Transverse colon (tissue), 4 donors: ENCODE measurements at regions not wholly inside any gene's neighbourhood (a gene's known extent, or its start where the extent isn't known, plus 50 kb on each side); places are given as distances from the start of the nearest gene placed in this dataset.

Source experiments
- DNase-seq: peaks from one replicate; pipeline ENCODE4 v3.0.0-alpha.2; 2019
- H3K27ac ChIP-seq, 4 donors: fragments of 200-600 bp; sonication (generic); 2 replicates each; pipeline ENCODE4 v1.5.1; 2016 to 2018; ENCODE audit warnings: inconsistent platforms in 4 of 4
- H3K27me3 ChIP-seq: fragments of 200-600 bp; sonication (generic); 2 replicates; pipeline ENCODE4 v1.5.1; 2017; ENCODE audit warnings: inconsistent platforms
- H3K36me3 ChIP-seq, 4 donors: fragments of 200-600 bp; sonication (generic); 2 replicates each; pipeline ENCODE4 v1.5.1; 2017 to 2019; ENCODE audit warnings: inconsistent platforms in 4 of 4
- H3K4me1 ChIP-seq, 4 donors: fragments of 200-600 bp; sonication (generic); 2 replicates each; pipeline ENCODE4 v1.5.1; 2017 to 2020; ENCODE audit warnings: inconsistent platforms in 4 of 4
- H3K4me3 ChIP-seq, 4 donors: fragments of 200-600 bp; sonication (generic); 1 replicate in 1 of 4; 2 replicates in 3 of 4; pipeline versions ENCODE4 v1.5.1 to v1.6.1; 2017 to 2019; ENCODE audit warnings: inconsistent platforms in 4 of 4
- H3K9me3 ChIP-seq, 2 donors: fragments of 200-600 bp; sonication (generic); 2 replicates each; pipeline ENCODE4 v1.5.1; 2017 to 2019; ENCODE audit warnings: inconsistent platforms in 2 of 2
- EP300 ChIP-seq: sonication (generic); formaldehyde crosslinking; IDR thresholded peaks from one replicate; pipeline ENCODE4 v1.6.1; 2017; ENCODE audit warnings: antibody characterized with exemption, low read depth
- POLR2A ChIP-seq: fragments of 450-650 bp; IDR thresholded peaks from one replicate; pipeline ENCODE4 v1.6.1; 2016; ENCODE audit warnings: antibody characterized with exemption, mild to moderate bottlenecking, moderate library complexity
- POLR2AphosphoS5 ChIP-seq, 3 donors: sonication (generic); formaldehyde crosslinking; IDR thresholded peaks; one replicate each; pipeline ENCODE4 v1.6.1; 2016; ENCODE audit warnings: antibody characterized with exemption in 3 of 3
- WGBS, 2 donors: methylation state at CpG; one replicate each; pipeline ENCODE4 v1.1.5; 2018; ENCODE audit warnings: low coverage in 1 of 2; 5-methylcytosine and 5-hydroxymethylcytosine counted together
- in situ Hi-C, 4 donors: fragments of 200-750 bp; cut with MboI; loops; one replicate each; pipeline versions ENCODE4 v1.15.0 to v1.15.1; 2017; ENCODE audit warnings: low sequenced_read_pairs in 3 of 4, low pct_ligation_motif_present in 1 of 4, low pct_unique_long_range_greater_than_20kb in 1 of 4
- intact Hi-C: fragments of 100-400 bp; cut with DNase I; formaldehyde crosslinking; loops from one replicate; pipeline ENCODE4 v1.15.1; 2023; ENCODE audit warnings: low total_unique reads
- TF ChIP-seq, protein P1 (sequence below), 5 experiments: fragments of 200-600 bp in 3 of 5; fragments of 450-650 bp in 2 of 5; sonication (generic) in 3 of 5; IDR thresholded peaks; 1 replicate in 2 of 5; 2 replicates in 3 of 5; pipeline ENCODE4 v1.5.1; 2016 to 2017; ENCODE audit warnings: antibody characterized with exemption in 5 of 5, inconsistent platforms in 3 of 5, mild to moderate bottlenecking in 2 of 5, moderate library complexity in 1 of 5

DNA sequence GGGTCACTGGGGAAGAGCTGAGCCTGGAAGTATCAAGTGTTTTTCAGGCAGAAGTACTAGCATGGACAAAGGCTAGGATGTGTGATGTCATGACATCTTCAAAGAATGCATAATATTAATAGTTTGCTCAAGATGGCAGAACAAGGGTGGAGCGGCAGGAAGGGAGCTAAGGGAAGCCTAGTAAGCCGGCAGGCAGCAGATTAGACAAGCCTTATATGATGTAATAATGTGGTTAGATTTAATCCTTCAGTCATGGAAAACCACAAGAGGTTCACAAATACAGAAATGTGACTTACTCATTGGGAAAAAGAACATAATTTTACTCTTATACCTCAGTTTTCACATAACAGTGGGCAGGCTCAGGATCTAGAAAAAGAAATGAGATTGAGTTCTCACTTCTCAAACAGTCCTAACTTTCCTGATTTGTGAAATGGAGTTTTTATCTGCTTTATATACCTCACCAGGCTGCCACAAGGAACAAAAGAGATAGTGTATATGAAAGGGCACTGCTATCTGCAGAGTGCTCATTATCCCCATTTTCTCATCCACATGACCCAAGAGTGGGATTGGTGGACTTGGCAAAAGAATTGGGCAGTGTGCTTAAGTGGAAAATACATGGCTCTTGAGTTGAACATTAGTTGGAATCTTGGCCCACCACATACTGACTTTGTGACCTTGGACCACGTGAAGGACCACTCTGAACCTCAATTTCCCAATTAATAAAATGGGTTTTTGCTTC, 89.1 kb upstream of the LHCGR start:
- in situ Hi-C loops: no loop called here

GRCh38 chr2:48841126-48841525, 85.6 kb upstream of the LHCGR start:
- no peaks in the 10 kb centered on the region for H3K4me1 ChIP-seq
- no peaks in the 10 kb centered on the region for H3K36me3 ChIP-seq
- H3K27ac ChIP-seq: no peak overlapping the region
- TF ChIP-seq, protein P1, sequence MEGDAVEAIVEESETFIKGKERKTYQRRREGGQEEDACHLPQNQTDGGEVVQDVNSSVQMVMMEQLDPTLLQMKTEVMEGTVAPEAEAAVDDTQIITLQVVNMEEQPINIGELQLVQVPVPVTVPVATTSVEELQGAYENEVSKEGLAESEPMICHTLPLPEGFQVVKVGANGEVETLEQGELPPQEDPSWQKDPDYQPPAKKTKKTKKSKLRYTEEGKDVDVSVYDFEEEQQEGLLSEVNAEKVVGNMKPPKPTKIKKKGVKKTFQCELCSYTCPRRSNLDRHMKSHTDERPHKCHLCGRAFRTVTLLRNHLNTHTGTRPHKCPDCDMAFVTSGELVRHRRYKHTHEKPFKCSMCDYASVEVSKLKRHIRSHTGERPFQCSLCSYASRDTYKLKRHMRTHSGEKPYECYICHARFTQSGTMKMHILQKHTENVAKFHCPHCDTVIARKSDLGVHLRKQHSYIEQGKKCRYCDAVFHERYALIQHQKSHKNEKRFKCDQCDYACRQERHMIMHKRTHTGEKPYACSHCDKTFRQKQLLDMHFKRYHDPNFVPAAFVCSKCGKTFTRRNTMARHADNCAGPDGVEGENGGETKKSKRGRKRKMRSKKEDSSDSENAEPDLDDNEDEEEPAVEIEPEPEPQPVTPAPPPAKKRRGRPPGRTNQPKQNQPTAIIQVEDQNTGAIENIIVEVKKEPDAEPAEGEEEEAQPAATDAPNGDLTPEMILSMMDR (IDR thresholded peaks at IDR 0.05): no peak
- TF ChIP-seq POLR2AphosphoS5 (IDR thresholded peaks at IDR 0.05) (no peak), EP300 (no peak), POLR2A (no peak)
- DNase-seq: no peak
- WGBS, 2 donors: 100% methylated on average over 2 of the region's 2 CpGs; no CpG with 5 or more reads in 1 of the 2 donors
- no peaks in the 10 kb centered on the region for H3K9me3 ChIP-seq
- in situ Hi-C loops: no loop called here
- intact Hi-C loops: no loop called here
- H3K27me3 ChIP-seq: no peaks in the 10 kb centered on the region
- no peak overlapping the region for H3K4me3 ChIP-seq

More for the DNA sequence above, 89.1 kb upstream of the LHCGR start:
- Histone ChIP-seq H3K36me3 (no peaks in the 10 kb centered on the region), H3K27ac (no peak overlapping the region), H3K9me3 (no peaks in the 10 kb centered on the region), H3K27me3 (no peaks in the 10 kb centered on the region), H3K4me1 (no peaks in the 10 kb centered on the region), H3K4me3 (no peak overlapping the region)
- no peak for DNase-seq
- TF ChIP-seq POLR2AphosphoS5 (IDR thresholded peaks at IDR 0.05) (no peak), POLR2A (no peak), EP300 (no peak)
- TF ChIP-seq, protein P1 (IDR thresholded peaks at IDR 0.05): no peak
- intact Hi-C loops: no loop called here
- 62 to 73% methylated on average over 2 to 3 of the region's 3 CpGs for WGBS, 2 donors

DNA sequence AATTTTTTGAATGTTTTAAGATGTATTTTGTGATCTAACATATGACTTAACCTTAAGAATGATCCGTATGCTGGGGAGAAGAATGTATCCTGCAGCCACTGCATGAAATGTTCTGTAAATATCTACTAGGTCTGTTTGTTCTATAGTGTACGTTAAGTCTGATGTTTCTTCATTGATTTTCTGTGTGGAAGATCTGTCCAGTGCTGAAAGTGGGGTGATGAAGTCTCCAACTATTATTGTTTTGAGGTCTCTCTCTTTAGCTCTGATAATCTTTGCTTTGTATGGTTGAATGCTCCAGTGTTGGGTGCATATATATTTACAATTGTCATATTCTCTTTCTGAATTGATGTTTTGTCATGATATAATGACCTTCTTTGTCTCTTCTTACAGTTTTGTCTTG, 82.5 kb upstream of the LHCGR start:
- intact Hi-C loops: no loop called here
- 40 to 54% methylated on average over 2 of the region's 2 CpGs for WGBS, 2 donors
- Histone ChIP-seq H3K27me3 (no peaks in the 10 kb centered on the region), H3K4me1 (no peaks in the 10 kb centered on the region), H3K4me3 (no peak overlapping the region), H3K36me3 (no peaks in the 10 kb centered on the region), H3K9me3 (no peaks in the 10 kb centered on the region), H3K27ac (no peak overlapping the region)
- no peak for DNase-seq
- in situ Hi-C loops: no loop called here
- no peak for TF ChIP-seq POLR2A

DNA sequence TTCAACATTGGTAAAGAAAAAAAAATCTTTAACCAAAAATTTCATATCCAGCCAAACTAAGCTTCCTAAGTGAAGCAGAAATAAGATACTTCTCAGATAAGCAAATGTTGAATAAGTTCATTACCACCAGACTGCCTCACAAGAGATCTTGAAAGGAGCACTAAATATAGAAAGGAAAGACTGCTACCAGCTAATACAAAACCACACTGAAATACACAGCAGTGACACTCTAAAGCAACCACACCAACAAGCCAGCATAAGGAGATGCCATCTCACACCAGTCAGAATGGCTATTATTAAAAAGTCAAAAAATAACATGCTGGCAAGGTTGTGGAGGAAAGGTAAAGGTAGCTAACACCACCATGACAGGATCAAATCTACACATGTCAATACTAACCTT, 74.0 kb upstream of the LHCGR start:
- intact Hi-C loops (no loop called here), in situ Hi-C loops (no loop called here)
- no peaks in the 10 kb centered on the region for H3K36me3 ChIP-seq
- no peaks in the 10 kb centered on the region for H3K4me1 ChIP-seq
- no peak for DNase-seq
- no peak overlapping the region for H3K27ac ChIP-seq
- H3K9me3 ChIP-seq: no peaks in the 10 kb centered on the region
- TF ChIP-seq, protein P1 (IDR thresholded peaks at IDR 0.05): no peak
- no peak for TF ChIP-seq POLR2AphosphoS5 (IDR thresholded peaks at IDR 0.05)
- TF ChIP-seq EP300: no peak
- no peak for TF ChIP-seq POLR2A
- H3K4me3 ChIP-seq: no peak overlapping the region
- H3K27me3 ChIP-seq: no peaks in the 10 kb centered on the region

- intact Hi-C loops: no loop called here
- Histone ChIP-seq H3K4me3 (no peak overlapping the region), H3K9me3 (no peaks in the 10 kb centered on the region), H3K4me1 (no peaks in the 10 kb centered on the region), H3K27ac (no peak overlapping the region), H3K27me3 (no peaks in the 10 kb centered on the region), H3K36me3 (no peaks in the 10 kb centered on the region)
- DNase-seq: no peak
- TF ChIP-seq POLR2AphosphoS5 (IDR thresholded peaks at IDR 0.05) (no peak), POLR2A (no peak), EP300 (no peak)
- TF ChIP-seq, protein P1 (IDR thresholded peaks at IDR 0.05): no peak
- in situ Hi-C loops: no loop called here
Measured at GRCh38 chr2:48829036-48829435, 73.5 kb upstream of the LHCGR start.
